IPS DF 19.7 (cell line): ENCODE measurements at regions not wholly inside any gene's neighbourhood (a gene's known extent, or its start where the extent isn't known, plus 50 kb on each side); places are given as distances from the start of the nearest gene placed in this dataset.
A peak's percentile ranks its signal among the peaks of the same experiment; 100 is the strongest.
"Not testable (repeated sequence)": the region's sequence is repeated elsewhere in the genome, so short reads cannot be mapped to it uniquely, and the experiment has no call there.

Experiments
- DNase-seq: peaks from one replicate; pipeline ENCODE4 v3.0.0-alpha.2; 2013; ENCODE audit warnings: low read depth, low spot score

DNA sequence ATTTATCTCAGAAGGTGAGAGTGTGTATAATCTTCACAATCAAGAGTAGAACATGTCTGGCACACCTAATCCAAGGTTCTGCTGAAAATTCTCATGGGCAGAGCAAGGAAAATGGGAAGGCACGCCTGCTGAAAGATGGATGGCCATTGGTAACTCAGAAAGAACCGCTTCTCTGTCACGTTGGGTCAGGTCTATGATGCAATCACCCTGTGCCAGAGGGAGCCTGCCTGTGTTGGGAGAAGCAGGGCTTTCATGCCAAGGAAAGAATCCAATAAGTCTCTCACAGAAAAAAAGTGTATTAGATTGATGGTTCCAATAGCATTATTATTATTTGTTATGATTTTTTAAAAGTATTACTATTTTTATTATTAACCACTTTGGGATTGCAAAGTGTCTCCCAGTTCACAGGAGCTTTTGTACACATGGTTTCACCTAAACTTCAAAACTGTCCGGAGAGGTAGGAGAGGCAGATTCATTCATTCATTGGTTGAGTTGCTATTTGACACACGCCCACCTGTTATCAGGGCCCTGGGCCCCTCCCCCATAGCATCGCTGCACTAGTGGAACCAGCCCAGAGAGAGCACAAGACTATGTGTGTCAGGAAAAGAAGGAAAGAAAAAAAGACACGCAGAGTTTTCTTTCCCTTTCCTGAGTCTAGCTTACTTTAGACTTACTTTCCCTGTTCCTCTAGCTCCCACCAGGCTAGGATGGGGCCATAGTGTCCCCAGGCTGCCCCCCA, 324.6 kb downstream of the BCL2L11 start:
- DNase-seq, result not testable (repeated sequence)

DNA sequence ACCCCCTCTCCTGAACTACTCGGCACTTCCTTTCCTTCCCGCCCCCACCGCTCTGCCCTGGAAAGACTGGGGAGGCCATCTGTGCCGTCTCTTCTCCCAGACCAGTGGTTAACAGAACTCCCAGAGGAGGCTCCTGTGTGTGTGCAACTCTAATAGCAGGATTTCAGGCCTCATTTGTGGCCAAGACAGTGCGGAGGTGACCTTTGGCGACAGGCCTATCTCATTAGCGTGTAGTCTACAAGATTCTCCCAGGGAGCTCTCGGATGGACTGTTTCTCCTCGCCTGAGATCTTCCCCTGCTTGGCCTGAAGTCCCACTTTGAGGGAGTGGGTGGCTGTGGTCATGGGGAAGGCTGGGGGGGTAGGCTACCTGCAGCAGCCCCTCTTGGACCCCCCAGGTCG, 325.2 kb downstream of the BCL2L11 start:
- DNase-seq, result not testable (repeated sequence)

DNA sequence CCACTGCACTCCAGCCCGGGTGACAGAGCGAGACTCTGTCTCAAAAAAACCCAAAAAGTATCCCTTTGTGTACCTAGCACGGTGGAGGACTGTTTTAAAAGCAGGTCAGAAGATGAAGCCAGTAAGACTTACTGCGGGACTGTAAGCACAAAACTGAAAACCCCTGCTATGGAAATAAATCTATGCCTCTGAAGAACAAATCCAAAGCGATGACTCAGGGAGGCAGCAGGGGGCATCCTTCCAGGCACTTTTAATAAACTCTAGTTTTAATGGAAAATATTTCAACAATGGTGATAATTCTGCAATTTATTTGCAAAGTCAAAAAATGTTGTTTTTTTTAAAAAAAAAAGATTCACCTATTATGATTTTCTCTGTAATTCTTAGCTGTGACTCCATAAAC, 326.8 kb downstream of the BCL2L11 start:
- not testable (repeated sequence) for DNase-seq

DNA sequence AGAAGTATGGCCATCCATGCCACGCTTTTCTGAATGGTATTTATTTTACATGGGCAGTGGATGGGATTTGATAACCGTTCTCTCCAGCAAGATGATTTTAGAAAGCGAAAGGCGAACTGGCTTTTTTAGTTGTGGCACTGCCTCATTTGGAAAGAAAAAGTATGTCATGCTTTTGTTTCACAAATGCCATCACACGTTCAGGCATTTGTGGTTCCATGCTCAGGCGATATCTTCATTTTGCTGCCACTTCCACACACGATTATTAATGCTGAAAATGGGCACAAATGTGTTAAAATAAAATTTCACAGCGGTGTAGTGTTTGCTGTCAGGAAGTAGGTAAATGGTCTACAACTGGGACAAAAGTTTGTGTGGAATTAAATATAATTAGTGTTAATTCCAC, 328.1 kb downstream of the BCL2L11 start:
- not testable (repeated sequence) for DNase-seq

DNA sequence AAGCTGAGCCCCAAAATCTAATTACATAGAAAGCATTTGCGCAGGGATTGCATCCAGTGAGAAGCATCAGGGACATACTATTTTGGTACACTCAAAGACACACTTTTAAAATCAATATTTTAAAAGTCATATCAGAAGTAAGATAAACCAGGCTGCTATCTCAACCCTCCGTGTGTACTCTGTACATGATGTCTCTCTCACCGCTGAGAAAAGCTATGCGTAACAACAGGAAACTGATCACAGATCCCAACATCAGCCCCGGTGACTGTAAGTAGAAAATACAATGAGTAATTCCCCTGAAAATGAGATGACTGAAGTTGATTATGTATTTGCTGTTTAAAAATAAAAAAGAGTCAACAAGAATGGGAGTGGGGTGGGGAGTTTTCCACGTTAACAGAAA, 329.8 kb downstream of the BCL2L11 start:
- DNase-seq, result not testable (repeated sequence)

DNA sequence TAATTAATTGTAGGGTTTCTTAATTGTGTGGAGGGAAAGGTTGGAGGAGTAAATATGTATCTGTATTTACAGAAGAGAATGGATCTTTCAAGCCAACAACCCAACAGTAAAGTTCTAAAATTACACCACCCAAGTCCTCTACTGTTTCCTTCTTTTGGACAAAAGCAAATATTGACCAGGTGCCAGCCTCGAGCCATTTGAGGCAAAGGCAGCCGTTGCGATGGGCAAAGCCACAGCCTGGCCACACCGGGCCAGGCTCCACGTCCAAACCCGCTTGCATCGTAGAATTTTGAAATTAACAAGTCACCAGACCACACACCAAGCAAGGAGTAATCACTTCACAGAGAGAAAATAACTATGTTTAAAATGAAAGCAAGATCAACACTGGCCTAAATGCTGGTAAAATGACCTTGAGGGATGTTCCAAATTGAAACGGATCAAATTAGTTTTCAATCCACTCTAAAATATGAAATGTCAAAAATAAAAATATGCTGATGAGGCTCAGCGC, 331.0 kb downstream of the BCL2L11 start:
- DNase-seq, result not testable (repeated sequence)

DNA sequence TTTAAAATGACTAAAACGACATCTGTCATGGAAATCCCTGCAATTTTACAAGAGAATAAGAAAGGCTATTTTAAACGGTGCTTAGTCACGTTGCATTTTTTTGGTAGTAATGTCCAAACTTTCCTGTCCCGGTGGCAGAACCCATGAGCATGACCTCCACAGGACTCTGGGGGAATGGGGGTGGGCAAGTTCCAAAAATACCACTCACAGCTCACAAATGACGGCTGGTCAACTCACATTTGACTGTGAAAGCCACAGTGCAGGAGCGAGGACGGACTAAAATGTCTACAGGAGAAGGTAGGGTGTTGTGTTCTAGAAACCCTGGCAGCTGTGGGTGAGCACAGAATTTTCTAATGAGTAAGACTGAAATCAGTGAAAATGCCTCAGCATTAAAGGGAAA, 331.5 kb downstream of the BCL2L11 start:
- DNase-seq, result not testable (repeated sequence)

DNA sequence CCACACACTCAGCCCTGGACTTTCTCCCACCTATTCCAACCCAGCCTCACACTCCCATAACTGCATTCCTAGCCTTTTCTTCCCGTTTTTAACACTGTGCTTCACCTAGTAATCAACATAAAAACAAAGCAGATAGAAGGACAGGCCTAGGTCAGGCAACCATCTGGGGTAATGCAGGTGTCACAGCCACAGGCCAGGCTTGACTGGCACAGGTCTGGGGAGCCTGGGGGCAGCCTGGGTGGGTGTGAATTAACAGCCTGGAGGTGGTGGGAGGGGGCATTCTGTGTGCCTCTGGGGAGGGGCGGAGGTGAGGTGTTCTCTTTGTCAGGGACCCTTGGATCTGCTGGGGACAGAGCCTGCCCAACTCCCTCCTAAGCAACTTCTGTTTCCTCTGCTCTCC, 332.6 kb downstream of the BCL2L11 start:
- not testable (repeated sequence) for DNase-seq

DNA sequence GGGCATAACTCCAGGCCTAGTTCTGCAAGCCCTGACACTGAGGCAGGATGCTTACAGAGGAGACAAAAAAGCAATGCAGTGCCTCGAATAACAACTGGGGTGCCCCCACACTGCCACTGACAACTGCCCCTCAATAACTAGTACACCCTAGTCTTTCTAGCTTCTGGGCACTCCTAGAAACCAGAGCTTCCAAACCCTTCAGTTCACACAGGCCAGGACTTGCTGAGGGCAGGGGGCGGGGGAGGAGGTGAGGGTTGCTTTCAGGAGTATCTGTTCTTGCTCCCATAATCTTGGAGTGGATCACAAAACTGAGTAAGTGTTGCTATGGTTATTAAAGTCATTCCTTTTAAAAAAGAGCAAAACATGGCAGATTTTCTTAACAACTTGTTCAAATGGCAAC, 333.1 kb downstream of the BCL2L11 start:
- not testable (repeated sequence) for DNase-seq

DNA sequence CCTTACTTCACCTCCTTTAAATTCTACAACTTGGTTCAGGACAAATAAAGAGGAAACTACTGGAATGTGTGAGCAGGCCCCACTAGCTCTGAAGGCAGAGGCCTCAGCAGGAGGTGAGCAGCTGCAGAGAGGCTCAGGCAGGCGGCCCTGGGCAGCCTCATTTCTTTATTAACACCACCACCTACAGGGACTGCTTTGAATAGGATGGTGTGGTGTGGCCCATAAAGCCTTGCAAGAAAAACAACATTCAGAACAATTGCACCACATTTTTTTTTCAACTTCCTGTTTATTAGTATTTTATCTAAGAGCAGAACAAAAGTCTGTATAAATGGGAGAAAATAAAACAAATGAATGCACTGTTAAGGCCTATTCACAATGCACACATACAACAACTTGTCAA, 333.7 kb downstream of the BCL2L11 start:
- peak; percentile 17 for DNase-seq

DNA sequence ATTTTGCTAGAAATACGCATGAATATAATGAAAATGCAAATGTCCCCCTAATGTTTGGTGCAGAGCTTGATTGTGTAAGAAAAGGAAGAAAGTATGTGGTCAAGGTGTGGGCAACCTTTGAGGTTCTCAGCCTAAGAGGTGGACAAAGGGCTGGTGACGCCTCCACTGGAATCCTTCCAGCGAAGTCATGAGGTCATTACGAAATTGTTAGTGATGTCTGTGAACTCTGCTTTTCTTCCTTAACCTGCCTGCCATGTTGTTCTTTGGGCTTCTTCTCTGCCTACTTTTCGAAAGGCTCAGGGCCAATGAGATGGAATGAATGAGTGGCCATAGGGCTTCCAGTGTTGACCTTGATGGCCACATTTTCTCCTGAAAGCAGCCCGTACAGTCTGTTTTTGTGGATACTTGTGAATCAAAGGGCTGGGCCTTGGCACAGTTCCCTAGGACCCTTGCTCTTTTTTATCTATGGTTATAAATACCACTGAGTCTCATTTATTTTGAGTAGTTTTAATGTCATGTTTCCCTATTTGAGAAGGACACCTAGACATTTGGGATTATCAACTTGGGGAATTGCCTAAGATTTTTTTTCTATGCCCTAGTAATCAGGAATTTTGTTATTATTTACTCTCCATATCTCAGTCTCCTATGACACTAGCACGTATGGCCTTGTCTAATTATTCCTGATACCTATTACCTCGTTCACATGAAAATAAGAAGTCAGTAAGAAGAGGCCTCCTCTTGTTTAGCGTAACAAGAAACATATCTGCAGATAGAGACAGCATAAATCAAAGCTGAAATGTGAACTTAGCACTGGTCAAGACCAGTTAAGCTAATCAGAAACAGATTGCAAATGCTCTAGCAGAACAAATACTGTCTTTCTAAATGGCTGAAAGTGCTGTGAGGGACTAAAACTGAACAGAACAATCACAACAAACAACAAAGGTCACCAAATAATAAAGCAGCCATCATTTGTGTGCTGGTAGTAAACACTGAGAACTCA, 334.6 kb downstream of the BCL2L11 start:
- not testable (repeated sequence) for DNase-seq

DNA sequence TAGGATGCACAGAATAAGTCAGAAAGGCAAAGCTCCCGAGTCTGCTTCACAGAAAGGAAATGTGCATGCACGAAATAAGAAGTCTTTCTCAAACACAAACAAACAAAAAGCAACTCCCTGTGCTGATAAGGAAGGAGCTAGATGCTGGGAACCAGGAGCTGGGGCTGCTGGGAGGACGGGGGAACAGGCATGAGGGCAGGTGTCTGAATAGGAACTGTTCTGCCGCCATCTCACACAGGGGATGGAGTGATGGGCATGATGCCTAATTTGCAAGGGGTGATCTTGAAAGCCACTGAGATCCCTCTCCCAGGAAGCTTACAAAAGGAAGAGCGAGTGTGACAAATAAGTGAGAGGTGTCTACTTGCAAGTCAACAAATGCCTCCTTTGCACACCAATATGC, 336.5 kb downstream of the BCL2L11 start:
- not testable (repeated sequence) for DNase-seq

DNA sequence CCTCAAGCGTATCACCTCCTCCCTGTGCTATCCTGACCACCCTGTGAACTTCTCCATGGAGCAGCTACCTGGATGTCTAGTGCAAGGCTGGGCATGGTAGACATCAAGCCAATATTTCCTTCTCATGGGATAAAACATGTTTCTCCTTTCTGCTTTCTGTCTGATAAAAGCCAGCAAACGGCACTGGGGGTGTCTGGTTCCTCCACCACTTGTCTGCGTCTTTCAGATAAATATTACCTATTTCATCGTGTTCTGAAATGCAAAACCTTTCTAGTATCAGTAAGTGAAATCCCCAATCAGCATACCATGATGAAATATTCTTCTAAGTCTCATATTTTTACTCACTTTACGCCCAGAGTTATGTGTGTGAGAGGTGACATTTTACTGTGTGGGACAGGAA, 340.2 kb downstream of the BCL2L11 start:
- DNase-seq, result not testable (repeated sequence)

DNA sequence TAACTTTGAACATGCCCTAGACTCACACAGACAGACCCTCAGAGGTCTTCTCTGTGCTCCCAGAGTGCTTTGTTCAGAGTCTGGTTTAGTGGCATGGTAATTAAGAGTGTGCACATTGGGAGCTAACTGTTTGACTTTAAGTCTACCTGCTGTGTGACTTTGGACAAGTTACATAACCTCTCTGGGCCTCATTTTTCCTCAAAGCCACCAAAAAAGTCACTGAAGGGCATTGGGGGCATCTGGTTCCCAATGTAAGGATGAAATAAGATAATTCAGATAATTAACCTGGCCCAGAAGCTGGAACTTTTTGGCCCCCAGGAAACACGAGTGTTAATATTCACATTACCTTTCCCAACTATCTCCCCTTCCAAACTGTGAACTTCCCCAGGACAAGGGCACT, 341.1 kb downstream of the BCL2L11 start:
- DNase-seq, result not testable (repeated sequence)

DNA sequence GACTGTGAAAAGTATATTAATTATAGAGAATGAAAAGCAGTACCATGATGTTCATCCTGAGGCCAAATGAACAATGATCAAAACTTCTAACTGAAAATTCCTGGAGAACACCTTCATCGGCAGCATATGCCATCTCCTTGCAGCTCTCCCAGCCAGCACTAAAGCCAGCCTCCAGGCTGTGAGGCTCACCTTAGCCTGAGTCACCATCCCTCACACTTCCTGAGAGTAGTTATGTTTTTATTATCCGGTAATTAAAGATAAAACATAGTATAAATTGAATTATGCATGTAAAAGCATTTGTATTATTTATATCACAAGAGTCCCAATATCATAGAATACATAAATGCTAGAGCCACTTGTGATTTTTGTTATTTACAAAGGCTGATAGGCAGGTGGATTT, 341.9 kb downstream of the BCL2L11 start:
- not testable (repeated sequence) for DNase-seq

DNA sequence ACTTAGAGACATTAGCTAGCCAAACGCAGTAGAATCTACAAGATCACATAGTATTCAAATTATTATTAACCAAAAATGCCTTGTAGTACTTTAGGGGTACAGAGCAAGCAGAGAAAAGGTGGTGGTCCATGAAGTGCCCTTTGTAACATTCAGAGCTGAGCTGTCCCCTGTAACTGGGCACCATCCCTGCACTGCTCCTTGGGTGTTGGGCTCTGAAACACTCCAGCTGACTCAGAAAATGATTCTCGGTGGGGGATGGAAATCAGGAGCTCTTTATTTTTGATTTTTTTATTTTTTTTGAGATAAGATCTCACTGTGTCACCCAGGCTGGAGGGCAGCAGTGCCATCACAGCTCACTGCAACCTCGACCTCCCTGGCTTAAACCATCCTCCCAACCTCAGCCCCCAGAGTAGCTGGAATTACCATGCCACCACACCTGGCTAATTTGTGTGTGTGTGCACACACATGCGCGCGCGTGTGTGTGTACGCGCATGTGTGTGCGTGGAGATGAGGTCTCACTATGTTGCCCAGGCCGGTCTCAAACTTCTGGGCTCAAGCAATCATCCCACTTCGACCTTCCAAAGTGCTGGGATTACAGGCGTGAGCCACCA, 342.6 kb downstream of the BCL2L11 start:
- DNase-seq, result not testable (repeated sequence)

DNA sequence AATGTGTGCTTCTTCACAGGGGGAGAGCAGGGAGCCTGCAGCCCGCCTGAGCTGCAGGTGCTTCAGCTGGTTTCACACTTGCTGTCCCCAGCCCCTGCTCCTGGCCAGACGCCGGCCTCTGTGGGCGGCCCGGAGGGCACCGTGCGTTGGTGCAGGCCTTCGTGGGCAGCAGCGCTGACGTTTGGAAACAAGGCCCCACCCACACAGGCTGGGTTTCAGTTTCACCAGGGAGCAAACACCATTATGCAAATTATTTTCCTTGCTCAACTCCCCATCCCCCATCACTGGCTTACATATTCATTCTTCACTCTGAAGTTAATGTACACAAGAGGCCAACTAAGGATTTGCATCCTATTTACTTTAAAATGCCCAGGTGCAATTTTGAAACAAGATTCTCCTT, 343.2 kb downstream of the BCL2L11 start:
- DNase-seq, result not testable (repeated sequence)

DNA sequence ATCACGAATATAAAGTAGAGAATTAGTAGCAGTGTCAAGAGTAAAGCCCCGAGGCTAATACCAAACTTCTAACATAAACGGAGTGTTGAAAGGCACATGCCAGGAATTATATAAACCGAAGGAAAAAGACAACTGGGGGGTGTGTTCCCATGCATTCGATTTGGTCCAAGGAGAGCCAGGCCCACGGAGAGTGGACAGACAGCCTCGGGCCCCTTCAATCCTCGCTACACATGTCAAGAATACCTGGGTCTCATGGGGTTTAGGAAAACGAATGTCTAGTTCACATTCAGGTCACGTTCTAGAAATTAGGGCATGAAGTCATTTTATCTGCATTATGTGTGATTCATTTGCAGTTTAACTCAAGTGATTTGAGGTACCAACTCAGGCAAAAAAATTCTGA, 343.7 kb downstream of the BCL2L11 start:
- DNase-seq, result not testable (repeated sequence)

DNA sequence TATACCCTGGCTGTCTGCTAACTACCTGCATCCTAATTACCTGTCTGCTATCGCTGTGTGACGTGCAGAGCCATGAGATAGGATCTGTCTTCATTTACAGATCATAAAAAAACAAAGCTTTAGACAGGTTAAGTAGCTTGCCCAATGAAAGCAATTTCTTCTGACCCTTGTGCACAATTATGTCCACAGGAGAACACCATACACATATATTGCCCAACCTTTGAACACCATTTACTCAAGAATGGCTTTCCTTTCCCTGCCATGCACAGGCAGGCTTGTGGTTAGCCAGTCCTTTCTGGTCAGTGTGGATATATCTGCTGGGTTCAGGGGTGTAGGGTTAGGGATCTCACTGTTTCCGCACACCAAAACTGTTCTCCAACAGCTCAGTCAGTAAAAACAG, 344.8 kb downstream of the BCL2L11 start:
- not testable (repeated sequence) for DNase-seq

DNA sequence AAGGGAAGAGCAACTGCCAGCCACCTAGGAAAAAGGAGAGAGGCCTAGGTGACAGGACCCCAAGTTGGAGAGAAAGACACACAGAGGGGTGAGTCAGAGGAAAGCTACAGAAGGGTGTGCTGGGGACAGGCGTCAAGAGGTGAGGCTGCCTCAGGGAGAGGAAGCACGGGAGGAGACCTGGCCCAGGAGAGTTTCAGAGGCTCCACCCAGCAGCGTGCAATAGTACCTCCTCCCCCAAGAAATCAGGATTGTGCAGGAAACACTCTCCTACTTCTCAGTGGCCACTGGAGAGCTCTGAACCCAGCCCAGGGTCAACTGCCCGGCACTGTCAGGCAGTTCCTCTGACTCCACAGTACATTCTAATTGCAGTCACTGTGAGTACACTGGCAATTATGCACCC, 346.0 kb downstream of the BCL2L11 start:
- not testable (repeated sequence) for DNase-seq

DNA sequence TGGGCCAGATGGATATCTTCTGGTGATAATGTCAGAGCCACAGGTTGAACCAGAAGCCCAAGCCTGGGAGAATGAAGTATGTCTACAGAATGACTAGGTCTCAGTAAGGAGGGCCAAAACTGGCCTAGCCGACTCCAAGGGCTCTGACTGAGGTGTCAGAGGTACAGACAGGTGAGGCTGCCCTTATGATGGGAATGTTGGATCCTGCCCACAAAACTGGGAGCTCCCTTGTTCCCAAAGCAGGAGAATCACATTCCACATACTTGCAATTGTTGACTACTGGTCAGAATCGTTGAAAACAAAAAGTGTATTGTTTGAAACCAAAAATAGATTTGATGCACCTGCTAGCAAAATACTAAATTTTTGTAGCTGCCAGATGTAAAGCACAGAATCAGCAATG, 350.2 kb downstream of the BCL2L11 start:
- DNase-seq, result not testable (repeated sequence)
